ENCODE measurements at regions not wholly inside any gene's neighbourhood (a gene's known extent, or its start where the extent isn't known, plus 50 kb on each side); places are given as distances from the start of the nearest gene placed in this dataset.

DNA sequence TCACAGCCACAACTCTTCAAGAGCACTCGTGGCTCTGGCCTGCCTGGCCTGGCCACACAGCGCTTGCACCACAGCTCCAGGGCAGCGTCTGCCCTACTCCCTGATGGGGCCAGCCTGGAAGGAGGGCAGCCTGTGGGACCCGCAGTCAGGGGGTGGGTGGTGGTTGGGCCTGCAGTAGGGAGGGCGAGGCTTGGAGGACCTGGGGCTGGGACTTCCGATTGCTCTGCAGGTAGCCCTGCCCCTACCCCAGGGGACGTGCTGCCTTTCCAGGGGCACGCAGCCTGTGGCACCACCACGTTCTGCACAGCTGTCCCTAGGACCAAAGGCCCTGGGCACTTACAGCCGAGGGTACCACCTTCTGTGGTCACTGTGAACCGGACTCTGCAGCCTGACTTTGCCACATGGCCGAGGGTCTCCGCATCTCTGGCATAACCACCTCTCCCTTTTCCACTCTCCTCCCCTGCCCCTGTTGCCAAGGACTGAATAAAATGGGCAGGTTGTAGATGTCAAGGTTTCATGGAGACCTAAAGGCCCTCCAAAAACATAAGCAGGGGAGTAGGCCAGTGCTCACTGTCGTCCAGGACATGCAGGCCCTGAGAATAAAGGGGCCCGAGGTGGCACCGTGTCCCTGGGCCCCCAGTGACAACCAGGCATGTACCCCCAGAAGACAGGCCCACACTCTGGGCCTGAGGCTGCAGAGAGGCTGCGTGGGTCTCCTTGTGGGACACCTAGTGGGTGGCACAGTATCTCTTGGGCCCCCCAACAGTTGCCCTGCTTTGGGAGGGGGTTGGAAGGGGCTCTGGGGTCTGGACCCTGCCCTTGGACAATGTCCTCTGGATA, 87.3 kb downstream of the INHBB start (continued):
- TF ChIP-seq SIN3A (conservative IDR thresholded peaks at IDR 0.05 in 1 of 2, IDR thresholded peaks at IDR 0.05 in 1 of 2; ENCODE audit: low read depth in 1 of 2, low read length in 2 of 2) (no peak), CHD2 (IDR thresholded peaks at IDR 0.05; ENCODE audit: low read length) (no peak), SAP30 (IDR thresholded peaks at IDR 0.05; ENCODE audit: insufficient read depth, insufficient replicate concordance, low read length) (no peak), RAD21 (IDR thresholded peaks at IDR 0.05 in 1 of 2, conservative IDR thresholded peaks at IDR 0.05 in 1 of 2; ENCODE audit: low read depth in 2 of 2, low read length in 2 of 2) (no peak)
- TF ChIP-seq, protein P1, sequence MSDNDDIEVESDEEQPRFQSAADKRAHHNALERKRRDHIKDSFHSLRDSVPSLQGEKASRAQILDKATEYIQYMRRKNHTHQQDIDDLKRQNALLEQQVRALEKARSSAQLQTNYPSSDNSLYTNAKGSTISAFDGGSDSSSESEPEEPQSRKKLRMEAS (IDR thresholded peaks at IDR 0.05) = no peak
